IMR-90 (cell line): ENCODE measurements at regions not wholly inside any gene's neighbourhood (a gene's known extent, or its start where the extent isn't known, plus 50 kb on each side); places are given as distances from the start of the nearest gene placed in this dataset.

Experiments used
- ATAC-seq: fragments of 200-7000 bp; cut with Tn5 transposase; 2 replicates; pipeline ENCODE4 v1.9.1; 2020; ENCODE audit warnings: low read depth, mild to moderate bottlenecking, moderate library complexity
- BruUV-seq: library from RNA; stranded (reverse); fragments of 400-500 nt; replicated peaks from 2 replicates; lab custom pipeline; 2021; lab: Mats Ljungman, UMichigan
- CTCF ChIA-PET: fragments of 300-600 bp; formaldehyde crosslinking; extraction: SDS; loops from one replicate; lab custom pipeline; 2021; ENCODE audit warnings: antibody characterized with exemption; lab: Yijun Ruan, JAX
- POLR2A ChIA-PET: fragments of 300-600 bp; sonication (Branson Sonifier 250); formaldehyde crosslinking; loops from one replicate; lab custom pipeline; 2022; ENCODE audit warnings: antibody characterized with exemption; ENCODE audit not compliant: unreplicated experiment; lab: Charles Lee
- DNase-seq: peaks from one replicate; pipeline ENCODE4 v3.0.0; 2013
- H2AFZ ChIP-seq: replicated peaks from 2 replicates; pipeline ENCODE3; 2013; ENCODE audit warnings: low read length, mild to moderate bottlenecking; ENCODE audit not compliant: poor library complexity
- H2AK5ac ChIP-seq: 2 replicates; pipeline ENCODE4 v1.6.1; 2013; ENCODE audit warnings: low read depth, low read length, inconsistent platforms
- H2AK9ac ChIP-seq: replicated peaks from 2 replicates; pipeline ENCODE3; 2013; ENCODE audit warnings: mild to moderate bottlenecking, low read depth, low read length, moderate library complexity; ENCODE audit not compliant: poor library complexity
- H2BK120ac ChIP-seq: 2 replicates; pipeline ENCODE4 v1.6.1; 2013; ENCODE audit warnings: low read depth, low read length, inconsistent platforms
- H2BK15ac ChIP-seq: 3 replicates; pipeline ENCODE4 v1.6.1; 2013; ENCODE audit warnings: low read depth, low read length, inconsistent platforms
- H2BK20ac ChIP-seq: 2 replicates; pipeline ENCODE4 v1.6.1; 2013; ENCODE audit warnings: low read depth, mild to moderate bottlenecking, inconsistent platforms, low read length, moderate library complexity
- H2BK5ac ChIP-seq: 2 replicates; pipeline ENCODE4 v1.6.1; 2013; ENCODE audit warnings: mild to moderate bottlenecking, low read depth, low read length, inconsistent platforms; ENCODE audit not compliant: poor library complexity, severe bottlenecking
- H3K14ac ChIP-seq: replicated peaks from 2 replicates; pipeline ENCODE4 v1.6.1; 2013; ENCODE audit warnings: low read depth, low read length, inconsistent platforms
- H3K18ac ChIP-seq: 2 replicates; pipeline ENCODE4 v1.6.1; 2013; ENCODE audit warnings: low read depth, low read length, control low read depth
- H3K23ac ChIP-seq: 2 replicates; pipeline ENCODE4 v1.6.1; 2013; ENCODE audit warnings: low read depth, low read length, inconsistent platforms
- H3K27ac ChIP-seq: 2 replicates; pipeline ENCODE4 v1.5.1; 2013; ENCODE audit warnings: mild to moderate bottlenecking, control low read depth, low read length; ENCODE audit not compliant: insufficient read depth
- H3K27me3 ChIP-seq: 2 replicates; pipeline ENCODE4 v1.6.1; 2013; ENCODE audit warnings: low read length; ENCODE audit not compliant: control insufficient read depth, insufficient read depth
- H3K36me3 ChIP-seq: 2 replicates; pipeline ENCODE4 v1.6.1; 2013; ENCODE audit warnings: low read length, mixed read lengths; ENCODE audit not compliant: control insufficient read depth, insufficient read depth
- H3K4ac ChIP-seq: 2 replicates; pipeline ENCODE4 v1.6.1; 2013; ENCODE audit warnings: low read depth, low read length, inconsistent platforms
- H3K4me1 ChIP-seq: 2 replicates; pipeline ENCODE4 v1.6.1; 2013; ENCODE audit warnings: low read length, mixed read lengths; ENCODE audit not compliant: control insufficient read depth, insufficient read depth
- H3K4me2 ChIP-seq: 2 replicates; pipeline ENCODE4 v1.6.1; 2013; ENCODE audit warnings: low read depth, mild to moderate bottlenecking, control low read depth, low read length, moderate library complexity
- H3K4me3 ChIP-seq: 2 replicates; pipeline ENCODE4 v1.5.1; 2013; ENCODE audit warnings: low read depth, mild to moderate bottlenecking, control low read depth, low read length, moderate library complexity; ENCODE audit not compliant: insufficient read depth
- H3K56ac ChIP-seq: 2 replicates; pipeline ENCODE4 v1.6.1; 2013; ENCODE audit warnings: low read length, inconsistent platforms; ENCODE audit not compliant: insufficient read depth; ENCODE audit errors: extremely low read depth
- H3K79me1 ChIP-seq, 2 experiments: 2 replicates each; pipeline ENCODE4 v1.6.1; 2013; ENCODE audit warnings: low read length in 2 of 2, inconsistent platforms in 1 of 2, low read depth in 1 of 2
- H3K9ac ChIP-seq: 2 replicates; pipeline ENCODE4 v1.6.1; 2013; ENCODE audit warnings: low read depth, low read length, control low read depth
- H3K9me1 ChIP-seq: 2 replicates; pipeline ENCODE4 v1.6.1; 2013; ENCODE audit warnings: low read length, inconsistent platforms; ENCODE audit not compliant: insufficient read depth
- H3K9me3 ChIP-seq: 2 replicates; pipeline ENCODE4 v1.6.1; 2013; ENCODE audit warnings: low read length; ENCODE audit not compliant: control insufficient read depth, insufficient read depth
- H4K20me1 ChIP-seq: 2 replicates; pipeline ENCODE4 v1.6.1; 2013; ENCODE audit warnings: low read length, inconsistent platforms; ENCODE audit not compliant: insufficient read depth
- H4K5ac ChIP-seq: 2 replicates; pipeline ENCODE4 v1.6.1; 2013; ENCODE audit warnings: mild to moderate bottlenecking, low read depth, low read length, control low read depth
- H4K8ac ChIP-seq, 2 experiments: 2 replicates each; pipeline ENCODE4 v1.6.1; 2013; ENCODE audit warnings: low read depth in 2 of 2, low read length in 2 of 2, control low read depth in 1 of 2, inconsistent platforms in 1 of 2
- H4K91ac ChIP-seq: 2 replicates; pipeline ENCODE4 v1.6.1; 2013; ENCODE audit warnings: low read depth, low read length, inconsistent platforms; ENCODE audit not compliant: insufficient read depth
- MAFK ChIP-seq: IDR thresholded peaks from 2 replicates; pipeline ENCODE4 v1.6.1; 2012; ENCODE audit warnings: low read depth, low read length, improper control_type of control experiment
- POLR2A ChIP-seq: IDR thresholded peaks from 2 replicates; pipeline ENCODE4 v1.6.1; 2012; ENCODE audit warnings: mild to moderate bottlenecking, low read depth, low read length
- RCOR1 ChIP-seq: IDR thresholded peaks from 2 replicates; pipeline ENCODE4 v1.6.1; 2012; ENCODE audit warnings: mild to moderate bottlenecking, low read length, improper control_type of control experiment; ENCODE audit not compliant: insufficient replicate concordance
- RFX5 ChIP-seq: IDR thresholded peaks from 2 replicates; pipeline ENCODE4 v1.8.0; 2012; ENCODE audit warnings: low read depth, mild to moderate bottlenecking, low read length, moderate library complexity
- SMC3 ChIP-seq: fragments of 150-350 bp; IDR thresholded peaks from 2 replicates; pipeline ENCODE4 v1.6.1; 2016; ENCODE audit warnings: low read depth, mild to moderate bottlenecking, antibody characterized with exemption, low read length, moderate library complexity
- USF2 ChIP-seq: fragments of 150-350 bp; IDR thresholded peaks from 2 replicates; pipeline ENCODE4 v1.6.1; 2017; ENCODE audit warnings: mild to moderate bottlenecking, antibody characterized with exemption, low read length, low read depth
- WGBS, 2 experiments: methylation state at CpG; one replicate each; pipeline versions ENCODE4 v1.1.5 to v1.1.7; 2013; ENCODE audit warnings: missing lambda C conversion rate in 2 of 2; ENCODE audit not compliant: insufficient read length in 1 of 2; ENCODE audit errors: extremely low coverage in 2 of 2; 5-methylcytosine and 5-hydroxymethylcytosine counted together
- dilution Hi-C: fragments of 300-500 bp; cut with HindIII; formaldehyde crosslinking; loops from one replicate; pipeline ENCODE4 v1.14.3; 2018; ENCODE audit warnings: low sequenced_read_pairs; ENCODE audit not compliant: unreplicated experiment
- in situ Hi-C: fragments of 300-500 bp; cut with MboI; formaldehyde crosslinking; loops from 3 replicates; pipeline ENCODE4 v1.14.3; 2019; ENCODE audit warnings: low sequenced_read_pairs, inconsistent platforms, mixed read lengths
- intact Hi-C: fragments of 100-400 bp; cut with micrococcal nuclease; formaldehyde crosslinking; loops from 2 replicates; pipeline ENCODE4 v1.10.0; 2022
- TF ChIP-seq, protein P1 (sequence below): conservative IDR thresholded peaks from 2 replicates; pipeline ENCODE4 v1.5.1; 2012; ENCODE audit warnings: mild to moderate bottlenecking, low read depth, low read length, improper control_type of control experiment

GRCh38 chrX:20373063-20373462 is 106.4 kb upstream of the RPS6KA3 start:
- H4K5ac ChIP-seq, result no peak overlapping the region
- no peak overlapping the region for H2AK9ac ChIP-seq
- no peak overlapping the region for H2BK15ac ChIP-seq
- BruUV-seq, result no TSS peak
- no peaks in the 10 kb centered on the region for H3K9me3 ChIP-seq
- ChIA-PET CTCF (no interaction called here), POLR2A (no interaction called here)
- intact Hi-C loops, result no loop called here
- no peak for TF ChIP-seq POLR2A
- no peak for TF ChIP-seq USF2
- TF ChIP-seq MAFK, result no peak
- TF ChIP-seq, protein P1, sequence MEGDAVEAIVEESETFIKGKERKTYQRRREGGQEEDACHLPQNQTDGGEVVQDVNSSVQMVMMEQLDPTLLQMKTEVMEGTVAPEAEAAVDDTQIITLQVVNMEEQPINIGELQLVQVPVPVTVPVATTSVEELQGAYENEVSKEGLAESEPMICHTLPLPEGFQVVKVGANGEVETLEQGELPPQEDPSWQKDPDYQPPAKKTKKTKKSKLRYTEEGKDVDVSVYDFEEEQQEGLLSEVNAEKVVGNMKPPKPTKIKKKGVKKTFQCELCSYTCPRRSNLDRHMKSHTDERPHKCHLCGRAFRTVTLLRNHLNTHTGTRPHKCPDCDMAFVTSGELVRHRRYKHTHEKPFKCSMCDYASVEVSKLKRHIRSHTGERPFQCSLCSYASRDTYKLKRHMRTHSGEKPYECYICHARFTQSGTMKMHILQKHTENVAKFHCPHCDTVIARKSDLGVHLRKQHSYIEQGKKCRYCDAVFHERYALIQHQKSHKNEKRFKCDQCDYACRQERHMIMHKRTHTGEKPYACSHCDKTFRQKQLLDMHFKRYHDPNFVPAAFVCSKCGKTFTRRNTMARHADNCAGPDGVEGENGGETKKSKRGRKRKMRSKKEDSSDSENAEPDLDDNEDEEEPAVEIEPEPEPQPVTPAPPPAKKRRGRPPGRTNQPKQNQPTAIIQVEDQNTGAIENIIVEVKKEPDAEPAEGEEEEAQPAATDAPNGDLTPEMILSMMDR, result no peak
- TF ChIP-seq RFX5, result no peak
- no peak for TF ChIP-seq RCOR1
- no peak for TF ChIP-seq SMC3
- no peak overlapping the region for H4K91ac ChIP-seq
- no peak overlapping the region for H3K18ac ChIP-seq
- H3K79me1 ChIP-seq, result no peaks in the 10 kb centered on the region
- no peak overlapping the region for H4K8ac ChIP-seq
- ATAC-seq (no peak), DNase-seq (no peak)
- H3K14ac ChIP-seq, result no peak overlapping the region
- H2BK5ac ChIP-seq, result no peak overlapping the region
- H3K27me3 ChIP-seq, result no peaks in the 10 kb centered on the region; the same call in none of the 2 replicates
- no peak overlapping the region for H3K27ac ChIP-seq
- in situ Hi-C loops, result no loop called here
- no peak overlapping the region for H2AK5ac ChIP-seq
- no peak overlapping the region for H3K9ac ChIP-seq
- H3K4me2 ChIP-seq, result no peak overlapping the region
- H2BK120ac ChIP-seq, result no peak overlapping the region
- no peak overlapping the region for H3K56ac ChIP-seq
- H3K36me3 ChIP-seq, result no peaks in the 10 kb centered on the region
- H3K4me3 ChIP-seq, result no peak overlapping the region
- no peak overlapping the region for H3K23ac ChIP-seq
- H2BK20ac ChIP-seq, result no peak overlapping the region
- no peaks in the 10 kb centered on the region for H3K9me1 ChIP-seq
- no peak overlapping the region for H2AFZ ChIP-seq
- WGBS, 2 experiments, result 50% methylated on average over 2 of the region's 6 CpGs; no CpG with 5 or more reads in 1 of the 2 experiments
- H4K20me1 ChIP-seq, result no peaks in the 10 kb centered on the region
- no peak overlapping the region for H3K4ac ChIP-seq
- dilution Hi-C loops, result no loop called here
- H3K4me1 ChIP-seq, result no peaks in the 10 kb centered on the region
